ENCODE measurements at regions not wholly inside any gene's neighbourhood (a gene's known extent, or its start where the extent isn't known, plus 50 kb on each side); places are given as distances from the start of the nearest gene placed in this dataset.

DNA sequence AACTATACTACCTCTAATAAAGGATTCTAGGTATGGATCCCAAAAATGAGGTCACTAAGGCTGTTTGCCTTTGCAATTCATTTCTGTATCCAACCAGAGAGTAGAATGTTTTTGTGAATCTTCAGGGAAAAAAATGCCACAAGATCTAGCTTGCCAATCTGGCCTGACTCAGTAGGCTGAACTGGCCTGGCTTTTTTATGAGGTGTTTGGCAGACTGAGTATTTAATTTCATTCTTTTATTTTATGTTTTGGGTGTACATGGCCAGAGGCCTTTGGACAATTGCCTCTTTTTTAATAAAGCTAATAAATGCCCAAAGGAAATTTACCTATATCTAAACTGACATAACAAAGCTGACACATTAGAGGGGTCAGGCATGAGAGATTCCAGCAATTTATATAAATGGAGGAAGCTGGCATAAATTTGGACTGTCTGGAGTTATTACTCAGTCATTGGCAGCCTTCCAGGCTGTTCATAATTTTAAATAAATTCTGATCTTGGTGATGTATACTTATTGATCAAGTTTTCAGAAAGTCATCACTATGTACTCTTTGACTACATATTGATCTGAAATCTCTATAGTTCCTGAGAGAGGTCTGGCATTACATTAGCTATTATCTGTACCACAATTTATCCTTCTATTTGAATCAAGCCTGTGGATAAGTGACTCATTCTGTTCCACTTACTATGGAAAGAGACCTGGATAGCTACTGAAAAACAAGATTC is 376.4 kb upstream of the NOCT start:
- TF ChIP-seq, protein P1, sequence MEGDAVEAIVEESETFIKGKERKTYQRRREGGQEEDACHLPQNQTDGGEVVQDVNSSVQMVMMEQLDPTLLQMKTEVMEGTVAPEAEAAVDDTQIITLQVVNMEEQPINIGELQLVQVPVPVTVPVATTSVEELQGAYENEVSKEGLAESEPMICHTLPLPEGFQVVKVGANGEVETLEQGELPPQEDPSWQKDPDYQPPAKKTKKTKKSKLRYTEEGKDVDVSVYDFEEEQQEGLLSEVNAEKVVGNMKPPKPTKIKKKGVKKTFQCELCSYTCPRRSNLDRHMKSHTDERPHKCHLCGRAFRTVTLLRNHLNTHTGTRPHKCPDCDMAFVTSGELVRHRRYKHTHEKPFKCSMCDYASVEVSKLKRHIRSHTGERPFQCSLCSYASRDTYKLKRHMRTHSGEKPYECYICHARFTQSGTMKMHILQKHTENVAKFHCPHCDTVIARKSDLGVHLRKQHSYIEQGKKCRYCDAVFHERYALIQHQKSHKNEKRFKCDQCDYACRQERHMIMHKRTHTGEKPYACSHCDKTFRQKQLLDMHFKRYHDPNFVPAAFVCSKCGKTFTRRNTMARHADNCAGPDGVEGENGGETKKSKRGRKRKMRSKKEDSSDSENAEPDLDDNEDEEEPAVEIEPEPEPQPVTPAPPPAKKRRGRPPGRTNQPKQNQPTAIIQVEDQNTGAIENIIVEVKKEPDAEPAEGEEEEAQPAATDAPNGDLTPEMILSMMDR (IDR thresholded peaks at IDR 0.05) = no peak
- TF ChIP-seq EP300 (IDR thresholded peaks at IDR 0.05) = no peak
- TF ChIP-seq POLR2A (IDR thresholded peaks at IDR 0.05) = no peak
- no peaks in the 10 kb centered on the region for H3K27me3 ChIP-seq
- H3K4me3 ChIP-seq = no peak overlapping the region
- no peaks in the 10 kb centered on the region for H3K4me1 ChIP-seq
- DNase-seq (ENCODE audit: low spot score in 2 of 2) = no peak
- no peaks in the 10 kb centered on the region for H3K9me3 ChIP-seq
- H3K27ac ChIP-seq = no peak overlapping the region
- no peaks in the 10 kb centered on the region for H3K36me3 ChIP-seq

DNA sequence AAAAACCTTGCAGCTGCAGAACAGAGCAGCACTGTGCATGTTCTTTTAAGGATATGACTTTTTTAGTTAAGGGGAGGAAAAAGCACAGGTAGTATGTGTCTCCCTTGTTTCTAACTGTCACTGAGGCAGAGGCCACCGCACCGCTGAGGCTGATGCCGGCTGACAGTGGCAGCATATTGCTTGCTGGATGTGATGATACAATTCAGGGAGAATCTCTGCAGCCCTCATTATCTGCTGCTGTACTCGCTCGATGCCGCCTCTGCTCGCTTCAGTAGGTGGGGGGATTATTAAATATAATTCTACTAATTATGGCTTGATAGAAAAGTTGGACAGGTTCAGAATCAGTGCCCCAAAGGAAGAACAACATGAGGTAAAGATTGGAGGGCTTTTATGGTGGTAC is 378.8 kb upstream of the NOCT start:
- DNase-seq (ENCODE audit: low spot score in 2 of 2) = no peak
- Histone ChIP-seq H3K9me3 (no peaks in the 10 kb centered on the region), H3K4me3 (no peak overlapping the region), H3K27me3 (no peaks in the 10 kb centered on the region), H3K36me3 (no peaks in the 10 kb centered on the region), H3K4me1 (no peaks in the 10 kb centered on the region), H3K27ac (no peak overlapping the region)
- WGBS, 2 donors = 88 to 94% methylated on average over 7 of the region's 7 CpGs
- TF ChIP-seq POLR2A (IDR thresholded peaks at IDR 0.05) (no peak), EP300 (IDR thresholded peaks at IDR 0.05) (no peak)
- TF ChIP-seq, protein P1 (IDR thresholded peaks at IDR 0.05) = no peak

DNA sequence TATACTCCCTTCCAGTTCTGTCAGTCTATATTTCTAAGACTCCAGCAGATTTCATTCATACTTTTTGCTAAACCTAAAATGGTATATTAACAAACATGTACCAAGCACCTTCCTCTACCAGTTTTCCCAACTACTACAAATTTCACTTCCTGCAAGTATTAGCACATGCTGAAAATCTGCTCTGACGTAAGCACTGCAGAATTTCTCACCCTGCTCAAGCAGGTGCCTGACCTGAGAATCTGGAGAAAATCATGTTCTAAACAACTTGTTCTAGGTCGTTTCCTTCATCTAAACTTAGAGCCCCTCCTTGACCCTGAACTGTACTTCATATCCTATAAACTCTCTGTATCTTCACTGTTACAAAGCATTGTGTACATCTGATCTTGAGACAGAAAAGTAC is 380.7 kb upstream of the NOCT start:
- 53 to 60% methylated on average over 2 of the region's 2 CpGs for WGBS, 2 donors

DNA sequence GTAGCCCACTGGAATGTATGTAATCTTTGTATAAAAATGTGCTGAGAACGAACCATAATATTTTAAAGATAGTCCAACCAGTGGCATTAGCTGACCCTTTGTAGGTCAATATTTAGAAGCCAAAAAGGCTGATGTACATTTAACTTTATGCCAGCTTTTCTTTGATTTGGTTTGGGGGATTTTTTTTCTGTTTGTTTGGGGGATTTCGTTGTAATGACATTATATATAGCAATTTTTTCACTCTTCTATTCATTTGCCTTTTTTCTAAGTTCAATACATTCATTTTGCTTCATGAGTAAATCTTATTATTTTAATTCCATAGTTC is 382.0 kb upstream of the NOCT start:
- Histone ChIP-seq H3K4me3 (no peak overlapping the region), H3K9me3 (no peaks in the 10 kb centered on the region), H3K4me1 (no peaks in the 10 kb centered on the region), H3K27ac (no peak overlapping the region), H3K36me3 (no peaks in the 10 kb centered on the region), H3K27me3 (no peaks in the 10 kb centered on the region)
- WGBS, 2 donors = 73 to 77% methylated on average over 2 of the region's 2 CpGs
- DNase-seq (ENCODE audit: low spot score in 2 of 2) = no peak
- TF ChIP-seq EP300 (IDR thresholded peaks at IDR 0.05) = no peak

More for the DNA sequence above, 380.7 kb upstream of the NOCT start:
- Histone ChIP-seq H3K4me3 (no peak overlapping the region), H3K9me3 (no peaks in the 10 kb centered on the region), H3K4me1 (no peaks in the 10 kb centered on the region), H3K27me3 (no peaks in the 10 kb centered on the region), H3K27ac (no peak overlapping the region), H3K36me3 (no peaks in the 10 kb centered on the region)
- no peak for DNase-seq (ENCODE audit: low spot score in 2 of 2)
- TF ChIP-seq, protein P1 (IDR thresholded peaks at IDR 0.05) = no peak
- no peak for TF ChIP-seq POLR2A (IDR thresholded peaks at IDR 0.05)

DNA sequence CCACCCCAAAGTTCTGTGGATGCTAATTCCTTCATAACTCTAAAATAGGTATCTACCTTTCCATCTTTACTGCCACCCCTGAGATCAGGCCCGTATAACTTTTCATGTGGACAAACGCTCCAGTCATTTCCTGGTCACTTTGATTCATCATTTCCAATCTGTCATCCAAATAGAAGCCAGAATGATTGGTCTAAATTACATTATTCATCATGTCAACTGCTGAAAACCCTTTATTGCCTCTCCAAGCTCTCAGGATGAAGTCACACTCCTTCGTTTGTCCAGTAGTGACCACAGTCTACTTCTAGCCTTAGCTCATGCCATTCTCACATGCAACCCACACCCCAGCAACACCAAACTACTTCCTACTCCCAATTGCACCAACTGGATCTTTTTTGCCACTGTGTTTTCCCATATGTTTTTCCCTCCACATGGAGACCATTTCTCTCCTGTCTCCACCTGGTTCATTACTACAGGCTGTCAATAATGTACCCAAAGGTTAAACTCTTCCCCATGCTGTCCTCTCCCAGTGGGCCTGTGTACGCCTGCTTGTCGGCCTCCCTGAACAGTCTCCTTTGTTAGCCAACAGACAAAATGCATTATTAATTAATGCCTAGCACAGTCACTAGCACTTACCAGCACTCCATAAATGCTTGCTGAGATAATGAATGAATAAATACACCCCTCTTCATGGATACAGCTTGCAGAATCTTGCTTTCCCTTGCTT is 382.6 kb upstream of the NOCT start:
- no peaks in the 10 kb centered on the region for H3K4me1 ChIP-seq
- no peaks in the 10 kb centered on the region for H3K36me3 ChIP-seq
- H3K4me3 ChIP-seq = no peak overlapping the region
- H3K27ac ChIP-seq = no peak overlapping the region
- 71 to 77% methylated on average over 5 of the region's 5 CpGs for WGBS, 2 donors
- no peaks in the 10 kb centered on the region for H3K27me3 ChIP-seq
- TF ChIP-seq EP300 (IDR thresholded peaks at IDR 0.05) = no peak
- TF ChIP-seq POLR2A (IDR thresholded peaks at IDR 0.05) = no peak
- TF ChIP-seq, protein P1 (IDR thresholded peaks at IDR 0.05) = no peak
- DNase-seq (ENCODE audit: low spot score in 2 of 2) = no peak
- H3K9me3 ChIP-seq = no peaks in the 10 kb centered on the region
